Caki2 (cell line): ENCODE measurements at regions not wholly inside any gene's neighbourhood (a gene's known extent, or its start where the extent isn't known, plus 50 kb on each side); places are given as distances from the start of the nearest gene placed in this dataset.
A peak's percentile ranks its signal among the peaks of the same experiment; 100 is the strongest.

Experiments used
- DNase-seq: peaks from one replicate; pipeline ENCODE4 v3.0.0-alpha.2; 2015; ENCODE audit warnings: low read depth
- in situ Hi-C: cut with HindIII; loops from 2 replicates; pipeline ENCODE4 v1.10.0; 2016; ENCODE audit warnings: low sequenced_read_pairs, low pct_unique_long_range_greater_than_20kb, mixed read lengths

GRCh38 chr9:80090317-80090716 lies 518.6 kb downstream of the TLE4 start:
- in situ Hi-C loops: no loop called here
- DNase-seq: no peak

- in situ Hi-C loops: no loop called here
- DNase-seq: no peak
Measured at GRCh38 chr9:80086822-80087345, 515.1 kb downstream of the TLE4 start.

GRCh38 chr9:80086386-80086785 lies 514.6 kb downstream of the TLE4 start:
- in situ Hi-C loops: no loop called here

GRCh38 chr9:80085668-80086067 lies 513.9 kb downstream of the TLE4 start:
- in situ Hi-C loops: no loop called here
- DNase-seq: no peak

More at GRCh38 chr9:80086386-80086785, 514.6 kb downstream of the TLE4 start:
- DNase-seq: no peak

GRCh38 chr9:80082213-80082612 lies 510.4 kb downstream of the TLE4 start:
- in situ Hi-C loops: no loop called here

GRCh38 chr9:80078826-80079225 lies 507.1 kb downstream of the TLE4 start:
- DNase-seq: no peak
- in situ Hi-C loops: no loop called here

More at GRCh38 chr9:80082213-80082612, 510.4 kb downstream of the TLE4 start:
- no peak for DNase-seq

- in situ Hi-C loops: no loop called here
- DNase-seq: no peak
Measured at GRCh38 chr9:80077059-80077458, 505.3 kb downstream of the TLE4 start.

GRCh38 chr9:80076162-80076561 lies 504.4 kb downstream of the TLE4 start:
- in situ Hi-C loops: no loop called here
- DNase-seq: no peak

GRCh38 chr9:80074439-80074838 lies 502.7 kb downstream of the TLE4 start:
- no peak for DNase-seq
- in situ Hi-C loops: no loop called here

GRCh38 chr9:80072451-80072850 lies 500.7 kb downstream of the TLE4 start:
- DNase-seq: no peak
- in situ Hi-C loops: no loop called here

GRCh38 chr9:80070071-80070742 lies 498.4 kb downstream of the TLE4 start:
- in situ Hi-C loops: no loop called here
- DNase-seq: no peak

- in situ Hi-C loops: no loop called here
- no peak for DNase-seq
Measured at GRCh38 chr9:80066931-80067330, 495.2 kb downstream of the TLE4 start.

GRCh38 chr9:80062567-80062966 lies 490.8 kb downstream of the TLE4 start:
- in situ Hi-C loops: no loop called here
- peak; percentile 34 for DNase-seq

GRCh38 chr9:80061940-80062339 lies 490.2 kb downstream of the TLE4 start:
- peak; percentile 82 for DNase-seq
- in situ Hi-C loops: no loop called here

GRCh38 chr9:80061096-80061495 lies 489.3 kb downstream of the TLE4 start:
- DNase-seq: no peak
- in situ Hi-C loops: no loop called here

GRCh38 chr9:80059979-80060378 lies 488.2 kb downstream of the TLE4 start:
- in situ Hi-C loops: no loop called here
- DNase-seq: no peak

GRCh38 chr9:80059191-80059590 lies 487.4 kb downstream of the TLE4 start:
- no peak for DNase-seq
- in situ Hi-C loops: no loop called here

GRCh38 chr9:80052830-80053229 lies 481.1 kb downstream of the TLE4 start:
- in situ Hi-C loops: no loop called here
- DNase-seq: no peak

GRCh38 chr9:80049096-80049782 lies 477.5 kb downstream of the TLE4 start:
- DNase-seq: no peak

GRCh38 chr9:80046481-80046880 lies 474.7 kb downstream of the TLE4 start:
- no peak for DNase-seq
- in situ Hi-C loops: no loop called here

More at GRCh38 chr9:80049096-80049782, 477.5 kb downstream of the TLE4 start:
- in situ Hi-C loops: no loop called here
